ENCODE measurements at regions not wholly inside any gene's neighbourhood (a gene's known extent, or its start where the extent isn't known, plus 50 kb on each side); places are given as distances from the start of the nearest gene placed in this dataset.
"Not testable (repeated sequence)": the region's sequence is repeated elsewhere in the genome, so short reads cannot be mapped to it uniquely, and the experiment has no call there.

GRCh38 chr12:91455321-91455720 is 272.7 kb upstream of the DCN start:
- no peak for DNase-seq (ENCODE audit: low read depth in 2 of 2)

- DNase-seq (ENCODE audit: low read depth in 2 of 2), result no peak
These were observed 271.6 kb upstream of the DCN start for GRCh38 chr12:91454179-91454578.

GRCh38 chr12:91452464-91452863 is 269.8 kb upstream of the DCN start:
- DNase-seq (ENCODE audit: low read depth in 2 of 2), result not testable (repeated sequence)

- no peak for DNase-seq (ENCODE audit: low read depth in 2 of 2)
These were observed 259.7 kb upstream of the DCN start for GRCh38 chr12:91441993-91442952.

- no peak for DNase-seq (ENCODE audit: low read depth in 2 of 2)
These were observed 258.6 kb upstream of the DCN start for GRCh38 chr12:91441246-91441645.

GRCh38 chr12:91434081-91434480 is 251.5 kb upstream of the DCN start:
- no peak for DNase-seq (ENCODE audit: low read depth in 2 of 2)

- no peak for DNase-seq (ENCODE audit: low read depth in 2 of 2)
These were observed 250.1 kb upstream of the DCN start for GRCh38 chr12:91432755-91433154.

- no peak for DNase-seq (ENCODE audit: low read depth in 2 of 2)
These were observed 249.5 kb upstream of the DCN start for GRCh38 chr12:91432089-91432488.

GRCh38 chr12:91424506-91424905 is 241.9 kb upstream of the DCN start:
- no peak for DNase-seq (ENCODE audit: low read depth in 2 of 2)

GRCh38 chr12:91423693-91424050 is 241.1 kb upstream of the DCN start:
- DNase-seq (ENCODE audit: low read depth in 2 of 2), result no peak

- DNase-seq (ENCODE audit: low read depth in 2 of 2), result no peak
These were observed 240.4 kb upstream of the DCN start for GRCh38 chr12:91422811-91423692.

- DNase-seq (ENCODE audit: low read depth in 2 of 2), result no peak
These were observed 239.5 kb upstream of the DCN start for GRCh38 chr12:91422127-91422526.

GRCh38 chr12:91419809-91420208 is 237.2 kb upstream of the DCN start:
- DNase-seq (ENCODE audit: low read depth in 2 of 2), result no peak

GRCh38 chr12:91418221-91419090 is 235.8 kb upstream of the DCN start:
- DNase-seq (ENCODE audit: low read depth in 2 of 2), result no peak

- DNase-seq (ENCODE audit: low read depth in 2 of 2), result no peak
These were observed 235.0 kb upstream of the DCN start for GRCh38 chr12:91417650-91418049.

GRCh38 chr12:91414636-91415035 is 232.0 kb upstream of the DCN start:
- DNase-seq (ENCODE audit: low read depth in 2 of 2), result no peak

GRCh38 chr12:91413581-91414546 is 231.2 kb upstream of the DCN start:
- no peak for DNase-seq (ENCODE audit: low read depth in 2 of 2)

- no peak for DNase-seq (ENCODE audit: low read depth in 2 of 2)
These were observed 224.3 kb upstream of the DCN start for GRCh38 chr12:91406920-91407341.

- DNase-seq (ENCODE audit: low read depth in 2 of 2), result no peak
These were observed 221.8 kb upstream of the DCN start for GRCh38 chr12:91404441-91404840.

- no peak for DNase-seq (ENCODE audit: low read depth in 2 of 2)
These were observed 218.6 kb upstream of the DCN start for GRCh38 chr12:91401190-91401589.

- no peak for DNase-seq (ENCODE audit: low read depth in 2 of 2)
These were observed 217.7 kb upstream of the DCN start for GRCh38 chr12:91400271-91400670.

All from stimulated activated CD4-positive, alpha-beta T cell treated with anti-CD3 and anti-CD28 coated beads, Interleukin-1b, Interleukin-23, amount 100 ng/mL, for 4 hours (primary cell).